NCI-H748 (cell line): ENCODE measurements at regions not wholly inside any gene's neighbourhood (a gene's known extent, or its start where the extent isn't known, plus 50 kb on each side); places are given as distances from the start of the nearest gene placed in this dataset.
A peak's percentile ranks its signal among the peaks of the same experiment; 100 is the strongest.
"Not testable (repeated sequence)": the region's sequence is repeated elsewhere in the genome, so short reads cannot be mapped to it uniquely, and the experiment has no call there.

Experiments used
- DNase-seq: peaks from one replicate; lab custom pipeline; 2025; ENCODE audit not compliant: unreplicated experiment; lab: John Stamatoyannopoulos, UW

DNA sequence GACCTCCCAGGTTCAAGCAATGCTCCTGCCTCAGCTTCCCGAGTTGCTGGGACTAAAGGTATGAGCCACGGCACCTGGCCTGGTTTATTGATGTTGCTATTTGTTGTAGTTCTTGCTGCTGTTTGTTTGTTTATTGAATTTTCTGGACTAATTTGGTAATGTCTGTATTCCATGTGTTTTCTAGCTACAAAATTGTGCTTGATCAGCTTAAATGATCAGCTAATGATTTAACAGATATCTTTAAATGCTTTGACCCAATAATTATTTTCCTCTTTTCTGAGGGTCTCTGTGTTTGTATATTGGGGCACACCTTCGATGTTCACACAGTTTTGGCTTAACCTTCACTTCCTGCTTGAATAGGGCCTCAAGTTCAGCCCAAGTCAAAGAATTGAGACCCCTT, 488.1 kb upstream of the HTR2C start:
- no peak for DNase-seq

DNA sequence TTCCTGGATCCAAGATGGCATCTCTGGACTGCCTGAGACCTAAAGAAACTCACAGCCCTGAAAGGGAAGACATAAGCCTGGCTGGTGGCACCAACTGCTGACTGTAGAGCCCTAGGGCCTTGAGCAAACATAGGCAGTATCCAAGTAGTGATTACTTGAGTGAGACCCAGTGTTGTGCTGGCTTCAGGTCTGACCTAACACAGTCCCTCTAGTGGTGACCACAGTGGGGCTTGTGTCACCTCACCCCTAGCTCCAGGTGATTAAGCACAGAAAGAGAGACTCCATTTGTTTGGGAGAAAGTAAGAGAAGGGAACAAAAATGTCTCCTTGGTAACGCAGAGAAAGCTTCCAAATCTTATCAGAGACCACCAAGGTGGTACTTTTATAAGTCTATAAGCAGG, 496.3 kb upstream of the HTR2C start:
- no peak for DNase-seq

DNA sequence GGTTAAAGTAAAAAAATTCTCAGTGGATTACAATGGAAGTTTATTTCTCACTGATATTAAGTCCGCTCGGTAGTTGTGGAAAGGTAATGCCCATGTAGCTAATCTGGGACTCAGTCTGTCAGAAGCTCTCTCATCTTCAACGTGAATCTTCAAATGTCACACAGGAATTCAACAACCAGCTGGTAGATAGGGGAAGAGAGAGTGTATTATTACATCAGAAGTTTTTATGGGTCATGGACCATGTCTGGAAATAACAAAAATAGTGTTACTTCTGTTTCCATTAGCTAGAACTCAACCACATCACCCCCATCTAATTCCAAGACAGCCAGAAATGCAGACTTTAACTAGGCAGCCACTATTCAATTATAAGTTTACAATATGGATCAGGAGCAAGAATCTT, 506.1 kb upstream of the HTR2C start:
- DNase-seq: no peak

DNA sequence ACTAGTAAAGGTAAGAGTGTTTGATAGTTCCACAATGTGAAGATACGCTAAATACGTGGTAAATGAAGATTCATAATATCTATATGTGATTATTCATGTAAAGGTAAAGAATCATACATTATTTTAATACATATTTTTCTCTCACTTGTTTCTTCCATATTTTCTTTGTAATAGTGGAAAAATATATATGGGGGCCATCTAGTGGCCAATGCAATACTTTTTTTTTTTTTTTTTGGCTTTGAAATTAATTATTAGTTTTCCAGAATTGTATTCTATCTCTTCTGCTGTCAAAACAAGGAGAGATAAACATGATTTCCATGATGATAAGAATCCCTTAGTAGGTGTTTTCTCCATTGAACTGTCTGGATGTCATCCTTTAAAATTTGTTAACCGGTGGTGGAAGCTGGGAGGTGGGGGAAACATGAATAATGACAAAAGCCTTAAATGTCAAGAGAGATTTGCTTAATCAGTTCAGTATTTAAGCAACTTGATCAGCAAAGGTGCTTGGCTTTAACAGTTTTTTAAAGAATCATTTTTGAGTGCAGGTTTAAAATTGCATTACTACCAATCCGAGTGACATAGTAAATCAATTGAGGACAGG, 508.7 kb upstream of the HTR2C start:
- no peak for DNase-seq

DNA sequence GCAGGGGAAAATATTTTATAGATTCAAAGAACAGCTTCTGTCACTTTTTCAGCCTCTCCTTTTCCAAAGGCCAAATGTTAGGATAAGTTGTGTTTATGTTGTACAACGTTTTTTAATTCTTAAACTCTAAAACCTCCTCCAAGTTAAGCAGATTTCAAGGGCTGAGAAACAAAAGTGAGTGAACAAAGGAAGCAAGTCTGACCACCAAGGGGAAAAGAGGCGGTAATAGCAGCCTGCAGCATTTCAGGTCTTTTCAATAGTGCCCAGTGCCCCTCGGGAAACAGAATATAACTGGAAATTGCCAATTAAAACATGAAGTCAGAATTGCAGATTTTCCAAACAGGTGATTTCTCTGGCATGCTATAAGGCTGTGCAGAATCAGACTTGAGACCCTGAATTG, 510.0 kb upstream of the HTR2C start:
- DNase-seq: no peak

DNA sequence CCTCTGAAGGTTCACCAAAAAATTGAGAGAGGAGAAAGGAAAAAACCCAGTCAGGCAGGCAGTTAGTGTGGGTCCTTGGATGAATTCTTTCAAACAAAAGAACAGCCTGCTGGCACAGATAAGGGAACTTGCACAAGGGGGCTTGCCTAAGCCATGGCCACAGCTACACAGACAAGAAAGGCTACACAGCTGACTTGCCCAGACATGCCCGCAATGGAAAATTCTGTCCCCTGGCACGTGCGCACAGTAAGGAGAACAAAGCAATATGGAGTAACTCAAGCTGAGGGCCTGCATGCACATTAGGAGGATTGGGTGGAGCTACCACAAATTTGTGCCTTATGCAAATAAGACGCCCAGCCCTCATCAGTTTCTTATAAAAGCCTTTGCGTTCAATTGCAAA, 512.5 kb upstream of the HTR2C start:
- DNase-seq: peak; percentile 43

DNA sequence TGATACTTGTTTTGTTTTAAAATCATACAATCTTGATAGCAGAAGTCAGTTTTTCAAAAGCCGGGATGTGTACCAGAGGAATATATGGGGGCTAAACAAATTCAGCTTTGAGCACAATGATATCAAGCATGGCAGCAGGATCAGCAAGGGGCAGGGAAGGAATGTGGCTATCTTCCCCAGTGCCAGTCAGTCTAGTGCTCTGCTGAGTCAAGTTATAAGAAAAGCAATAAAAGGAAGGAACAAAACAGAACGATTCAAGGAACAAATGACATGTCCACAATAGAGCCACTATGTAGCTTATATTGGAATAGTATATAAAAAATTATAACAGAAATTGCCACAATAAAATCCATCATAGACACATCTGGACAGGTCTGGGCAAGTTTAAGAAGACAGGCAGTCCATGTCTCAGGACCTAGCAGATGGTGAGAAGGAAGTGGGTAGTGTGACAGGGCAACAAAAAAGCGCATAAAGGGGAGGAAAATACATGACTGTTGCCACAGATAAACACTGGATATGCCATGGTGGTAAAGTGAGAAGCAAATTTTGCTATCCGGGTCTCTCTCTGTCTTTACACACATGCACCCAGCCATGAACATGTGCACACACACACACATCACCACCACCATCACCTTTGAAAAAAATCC, 518.2 kb upstream of the HTR2C start:
- no peak for DNase-seq

DNA sequence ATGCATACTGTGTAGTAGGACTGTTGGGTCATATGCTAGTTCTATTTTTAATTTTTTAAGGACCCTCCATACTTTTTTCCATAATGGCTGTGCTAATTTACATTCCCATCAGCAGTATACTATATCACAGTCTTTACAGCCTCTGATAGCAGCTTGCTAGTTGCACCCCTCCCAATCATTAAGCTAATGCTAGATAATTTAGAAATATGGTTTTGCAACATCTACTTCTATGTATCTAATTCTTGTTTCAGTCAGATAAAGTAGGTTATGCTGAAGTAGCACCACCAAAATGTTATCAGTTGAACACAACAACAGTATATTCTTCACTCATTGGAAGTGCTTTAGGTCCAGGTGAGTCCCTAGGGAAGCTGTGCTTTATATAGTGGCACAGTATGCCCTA, 522.7 kb upstream of the HTR2C start:
- DNase-seq: no peak

DNA sequence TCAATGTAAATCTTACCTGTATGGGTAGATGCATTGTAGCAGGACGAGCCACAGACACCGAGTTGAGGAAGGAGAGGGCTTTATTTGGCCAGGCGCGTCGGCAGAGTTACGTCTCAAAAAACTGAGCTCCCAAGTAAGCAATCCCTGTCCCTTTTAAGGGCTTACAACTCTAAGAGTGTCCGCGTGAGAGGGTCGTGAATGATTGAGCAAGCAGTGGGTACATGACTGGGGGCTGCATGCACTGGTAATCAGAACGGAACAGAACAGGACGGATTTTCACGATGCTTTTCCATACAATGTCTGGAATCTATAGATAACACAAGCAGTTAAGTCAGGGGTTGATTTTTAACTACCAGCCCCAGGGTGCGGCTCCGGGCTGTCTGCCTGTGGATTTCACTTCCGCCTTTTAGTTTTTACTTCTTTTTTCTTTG, 524.9 kb upstream of the HTR2C start:
- DNase-seq: no peak

DNA sequence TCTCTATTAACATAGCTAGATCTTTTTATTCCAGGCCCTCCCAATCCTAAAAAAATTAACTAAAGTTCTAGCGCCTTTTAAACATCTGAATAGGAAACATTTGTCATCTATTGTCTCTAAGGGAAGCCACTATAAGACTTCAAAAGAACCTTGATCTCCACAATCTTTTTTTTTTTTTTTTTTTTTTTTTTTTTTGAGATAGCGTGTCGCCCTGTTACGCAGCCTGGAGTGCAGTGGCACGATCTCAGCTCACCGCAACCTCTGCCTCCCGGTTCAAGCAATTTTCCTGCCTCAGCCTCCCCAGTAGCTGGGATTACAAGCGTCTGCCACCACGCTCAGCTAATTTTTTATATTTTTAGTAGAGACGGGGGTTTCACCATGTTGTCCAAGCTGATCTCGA, 526.5 kb upstream of the HTR2C start:
- not testable (repeated sequence) for DNase-seq

DNA sequence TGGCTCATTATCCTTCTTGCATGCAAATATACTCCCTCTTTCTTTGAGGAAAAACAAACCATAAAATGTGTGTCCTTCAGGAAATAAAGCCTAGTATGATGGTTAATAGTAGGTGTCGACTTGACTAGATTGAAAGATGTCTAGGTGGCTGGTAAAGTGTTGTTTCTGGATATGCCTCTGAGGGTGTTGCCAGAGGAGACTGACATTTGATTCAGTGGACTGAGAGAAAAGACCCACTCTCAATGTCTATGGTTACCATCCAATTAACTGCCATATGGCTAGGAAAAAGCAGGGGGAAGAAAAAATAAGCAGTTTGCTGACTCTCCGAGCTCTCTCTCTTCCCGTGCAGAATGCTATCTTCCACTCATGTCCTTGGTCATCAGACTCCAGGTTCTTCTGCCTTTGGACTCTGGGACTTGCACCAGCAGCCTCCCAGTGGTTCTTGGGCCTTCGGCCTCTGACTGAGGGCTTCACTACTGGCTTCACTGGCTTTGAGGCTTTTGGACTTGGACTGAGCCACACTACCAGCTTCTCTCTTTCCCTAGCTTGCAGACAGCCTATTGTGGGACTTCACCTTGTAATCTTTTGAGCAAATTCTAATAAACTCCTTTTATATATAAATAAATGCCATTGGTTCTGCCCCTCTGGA, 532.1 kb upstream of the HTR2C start:
- DNase-seq: no peak

DNA sequence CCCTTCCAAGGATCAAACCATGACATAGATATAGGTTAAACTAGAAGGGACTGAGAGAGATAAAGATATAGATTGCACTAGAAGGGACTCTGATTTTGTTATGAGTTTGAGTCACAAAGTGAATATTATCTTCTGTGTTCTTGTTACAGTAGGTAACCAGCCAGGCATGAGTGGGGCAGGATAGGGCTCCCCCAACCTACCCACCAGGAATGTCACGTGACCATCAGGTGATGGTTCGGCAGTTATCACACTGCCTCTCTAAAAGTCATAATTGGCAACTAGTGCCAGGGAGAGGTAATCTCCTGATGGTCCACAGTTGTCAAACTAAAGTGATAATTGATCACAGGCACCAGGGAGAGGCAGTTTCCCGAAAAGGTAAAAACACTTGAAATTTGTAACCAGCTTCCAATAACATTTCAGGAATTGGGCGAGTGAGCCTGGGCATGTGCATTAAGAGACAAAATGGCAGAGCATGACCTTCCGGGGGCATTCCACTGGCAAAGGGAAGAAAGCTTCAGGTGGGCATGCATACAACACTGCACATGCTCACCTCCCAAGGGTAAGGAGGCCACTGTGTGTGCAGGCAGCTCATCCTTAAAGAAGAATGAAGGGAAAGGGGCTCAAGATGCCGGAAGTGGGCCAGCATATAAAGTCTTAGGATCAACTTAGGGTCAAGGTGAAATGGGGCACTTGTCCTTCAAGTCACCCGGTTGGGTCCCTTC, 533.6 kb upstream of the HTR2C start:
- no peak for DNase-seq

DNA sequence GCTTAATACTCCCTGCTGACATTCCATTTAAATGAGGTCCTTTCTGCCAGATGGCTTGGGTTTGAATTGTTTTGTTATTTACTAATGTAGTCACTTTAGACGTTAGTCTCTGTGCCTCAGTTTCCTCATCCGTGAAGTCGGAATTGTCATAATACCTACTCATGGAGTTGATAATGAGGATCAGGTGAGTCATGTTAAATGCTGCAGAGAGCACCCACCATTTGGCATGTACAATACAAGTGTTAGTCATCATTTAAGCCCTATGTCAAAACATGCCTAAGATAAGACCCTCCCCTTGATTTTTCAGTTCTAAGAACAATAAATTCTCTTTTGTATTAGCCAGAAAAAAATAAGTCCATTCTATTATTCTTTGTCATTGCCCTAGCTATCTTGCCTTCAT, 534.8 kb upstream of the HTR2C start:
- no peak for DNase-seq

DNA sequence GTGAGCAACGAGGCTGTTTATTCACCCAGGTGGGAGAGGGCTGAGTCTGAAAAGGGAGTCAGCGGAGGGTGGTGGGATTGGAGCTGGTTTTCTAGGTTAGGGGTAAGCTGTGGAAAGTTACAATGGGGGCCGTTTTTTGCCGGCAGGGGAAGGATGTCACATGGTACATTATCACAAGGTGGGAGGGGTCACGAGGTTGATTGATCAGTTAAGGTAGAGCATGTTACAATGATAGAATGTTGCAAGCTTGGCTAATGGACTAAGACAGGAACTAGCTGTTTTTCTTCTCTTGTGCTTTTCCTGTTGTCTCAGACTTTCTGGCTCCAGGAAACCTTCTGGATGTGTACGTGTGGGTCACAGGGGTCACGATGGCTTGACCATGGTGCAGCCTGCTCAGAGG, 536.3 kb upstream of the HTR2C start:
- DNase-seq: no peak

DNA sequence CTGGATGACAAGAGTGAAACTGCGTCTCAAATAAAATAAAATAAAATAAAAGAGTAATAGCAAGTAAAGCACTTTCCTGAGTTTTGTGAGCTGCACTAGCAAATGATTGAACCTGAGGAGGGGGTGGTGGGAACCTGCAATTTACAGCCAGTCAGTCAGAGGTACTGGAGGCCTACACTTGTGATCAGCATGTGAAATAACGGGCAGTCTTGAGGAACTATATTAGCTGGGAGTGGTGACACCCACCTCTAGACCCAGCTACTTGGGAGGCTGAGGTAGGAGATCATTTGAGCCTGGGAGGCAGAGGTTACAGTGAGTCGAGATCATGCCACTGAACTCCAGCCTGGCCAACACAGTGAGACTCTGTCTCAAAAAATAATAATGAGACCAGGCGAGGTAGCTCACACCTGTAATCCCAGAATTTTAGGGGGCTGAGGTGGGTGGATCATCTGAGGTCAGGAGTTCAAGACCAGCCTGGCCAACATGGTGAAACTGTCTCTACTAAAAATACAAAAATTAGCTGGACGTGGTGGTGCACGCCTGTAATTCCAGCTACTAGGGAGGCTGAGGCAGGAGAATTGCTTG, 537.1 kb upstream of the HTR2C start:
- DNase-seq: no peak

DNA sequence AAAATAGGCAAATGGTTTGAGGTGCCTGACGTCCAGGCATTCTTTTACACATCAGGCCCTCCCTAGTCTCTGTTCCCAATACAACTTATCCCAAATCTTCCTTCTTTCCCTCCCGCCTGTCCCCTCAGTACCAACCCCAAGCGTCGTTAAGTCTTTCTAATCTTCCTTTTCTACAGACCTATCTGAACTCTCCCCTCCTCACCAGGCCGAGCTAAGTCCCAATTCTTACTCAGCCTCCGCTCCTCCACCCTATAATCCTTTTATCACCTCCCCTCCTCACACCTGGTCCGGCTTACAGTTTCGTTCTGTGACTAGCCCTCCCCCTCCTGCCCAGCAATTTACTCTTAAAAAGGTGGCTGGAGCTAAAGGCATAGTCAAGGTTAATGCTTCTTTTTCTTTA, 542.4 kb upstream of the HTR2C start:
- DNase-seq: not testable (repeated sequence)

DNA sequence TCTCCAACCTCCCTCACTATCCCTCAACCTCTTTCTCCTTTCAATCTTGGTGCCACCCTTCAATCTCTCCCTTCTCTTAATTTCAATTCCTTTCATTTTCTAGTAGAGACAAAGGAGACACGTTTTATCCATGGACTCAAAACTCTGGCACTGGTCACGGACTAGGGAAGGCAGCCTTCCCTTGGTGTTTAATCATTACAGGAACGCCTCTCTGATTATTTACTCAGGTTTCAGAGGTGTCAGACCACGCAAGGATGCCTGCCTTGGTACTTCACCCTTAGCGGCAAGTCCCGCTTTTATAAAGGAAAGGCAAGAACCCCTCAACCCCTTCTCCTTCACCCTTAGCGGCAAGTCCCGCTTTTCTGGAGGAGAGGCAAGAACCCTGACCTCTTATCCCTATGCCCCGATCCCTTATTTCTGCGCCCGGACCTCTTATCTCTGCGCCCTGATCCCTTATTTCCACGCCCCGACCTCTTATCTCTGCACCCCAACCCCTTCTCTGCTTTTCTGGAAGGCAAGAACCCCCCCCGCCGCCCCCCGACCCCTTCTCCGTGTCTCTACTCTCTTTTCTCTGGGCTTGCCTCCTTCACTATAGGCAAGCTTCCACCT, 543.1 kb upstream of the HTR2C start:
- not testable (repeated sequence) for DNase-seq

DNA sequence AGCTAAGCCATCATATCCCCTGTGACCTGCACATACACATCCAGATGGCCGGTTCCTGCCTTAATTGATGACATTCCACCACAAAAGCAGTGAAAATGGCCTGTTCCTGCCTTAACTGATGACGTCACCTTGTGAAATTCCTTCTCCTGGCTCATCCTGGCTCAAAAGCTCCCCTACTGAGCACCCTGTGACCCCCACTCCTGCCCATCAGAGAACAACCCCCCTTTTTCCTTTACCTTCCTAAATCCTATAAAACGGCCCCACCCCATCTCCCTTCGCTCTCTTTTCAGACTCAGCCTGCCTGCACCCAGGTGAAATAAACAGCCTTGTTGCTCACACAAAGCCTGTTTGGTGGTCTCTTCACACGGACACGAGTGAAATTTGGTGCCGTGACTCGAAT, 543.8 kb upstream of the HTR2C start:
- DNase-seq: not testable (repeated sequence)

DNA sequence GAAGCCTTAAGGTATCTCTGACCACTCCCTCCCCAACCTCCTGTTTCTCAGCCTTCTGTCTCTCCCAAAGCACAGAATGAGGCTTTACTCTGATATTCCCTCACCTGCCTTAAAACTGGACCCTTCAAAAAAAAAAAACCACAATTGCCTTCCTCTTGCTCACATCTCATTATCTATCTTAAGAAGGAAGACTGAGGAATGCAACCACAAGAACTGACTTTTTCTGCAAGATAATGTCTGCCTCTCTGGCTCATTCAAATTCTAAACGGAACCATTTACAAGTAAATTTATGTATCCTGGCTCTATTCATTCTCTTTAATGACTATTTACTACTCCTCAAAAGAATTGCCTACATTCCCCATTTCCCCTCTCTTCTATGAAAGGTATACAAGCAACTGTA, 545.5 kb upstream of the HTR2C start:
- DNase-seq: no peak

DNA sequence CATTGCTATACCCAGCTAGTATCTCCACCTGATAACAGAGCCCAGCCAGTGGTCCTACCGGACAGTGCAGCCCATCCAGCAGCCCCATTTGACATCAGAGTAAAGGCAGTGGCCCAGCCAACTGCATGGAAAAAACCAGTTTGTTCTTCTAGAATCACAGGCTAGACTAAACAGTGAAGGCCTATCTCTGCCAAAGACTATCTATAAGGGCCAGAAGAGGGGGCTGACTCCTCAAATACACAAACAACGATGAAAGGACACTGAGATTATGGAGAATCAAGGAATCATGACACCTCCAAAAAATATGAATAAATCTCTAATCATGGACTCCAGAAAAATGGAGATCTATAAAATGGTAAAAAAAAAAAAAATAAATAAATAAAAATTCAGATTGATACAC, 546.4 kb upstream of the HTR2C start:
- no peak for DNase-seq
